Esophagus muscularis mucosa (tissue), 4 donors: ENCODE measurements at regions not wholly inside any gene's neighbourhood (a gene's known extent, or its start where the extent isn't known, plus 50 kb on each side); places are given as distances from the start of the nearest gene placed in this dataset.

ENCODE experiments used
- DNase-seq: peaks from one replicate; pipeline ENCODE4 v3.0.0-alpha.2; 2017; ENCODE audit errors: extremely low spot score
- H3K27ac ChIP-seq, 4 donors: fragments of 200-600 bp; sonication (generic); replicated peaks in 1 of 4; 1 replicate in 3 of 4; 2 replicates in 1 of 4; pipeline ENCODE4 v1.5.1; 2016 to 2019; ENCODE audit warnings: mild to moderate bottlenecking in 1 of 4
- H3K27me3 ChIP-seq, 4 donors: fragments of 200-600 bp; sonication (generic); one replicate each; pipeline versions ENCODE4 v1.5.1 to v1.6.0; 2016 to 2019
- H3K36me3 ChIP-seq, 4 donors: fragments of 200-600 bp; sonication (generic); one replicate each; pipeline ENCODE4 v1.5.1; 2016 to 2019
- H3K4me1 ChIP-seq, 4 donors: fragments of 200-600 bp; sonication (generic); one replicate each; pipeline ENCODE4 v1.5.1; 2016 to 2019
- H3K4me3 ChIP-seq, 4 donors: fragments of 200-600 bp; sonication (generic); 1 replicate in 2 of 4; 2 replicates in 2 of 4; pipeline ENCODE4 v1.5.1; 2016 to 2019; ENCODE audit warnings: mild to moderate bottlenecking in 4 of 4, moderate library complexity in 1 of 4
- H3K9me3 ChIP-seq, 4 donors: fragments of 200-600 bp; sonication (generic); 1 replicate in 3 of 4; 2 replicates in 1 of 4; pipeline ENCODE4 v1.5.1; 2016 to 2019
- EP300 ChIP-seq: sonication (generic); formaldehyde crosslinking; IDR thresholded peaks from one replicate; pipeline ENCODE4 v1.6.1; 2017; ENCODE audit warnings: antibody characterized with exemption
- POLR2A ChIP-seq: fragments of 450-650 bp; IDR thresholded peaks from one replicate; pipeline ENCODE4 v1.6.1; 2017; ENCODE audit warnings: antibody characterized with exemption, moderate library complexity, mild to moderate bottlenecking, low read depth
- POLR2AphosphoS5 ChIP-seq, 2 donors: sonication (generic); formaldehyde crosslinking; IDR thresholded peaks; one replicate each; pipeline ENCODE4 v1.6.1; 2017; ENCODE audit warnings: antibody characterized with exemption in 2 of 2
- WGBS: methylation state at CpG from one replicate; pipeline ENCODE4 v1.1.5; 2018; 5-methylcytosine and 5-hydroxymethylcytosine counted together
- intact Hi-C: fragments of 100-400 bp; cut with DNase I; formaldehyde crosslinking; loops from one replicate; pipeline ENCODE4 v1.15.1; 2023
- TF ChIP-seq, protein P1 (sequence below), 3 experiments: fragments of 200-600 bp in 2 of 3; fragments of 450-650 bp in 1 of 3; sonication (generic) in 2 of 3; IDR thresholded peaks; one replicate each; pipeline ENCODE4 v1.5.1; 2017 to 2019; ENCODE audit warnings: antibody characterized with exemption in 3 of 3, mild to moderate bottlenecking in 2 of 3, moderate library complexity in 1 of 3

DNA sequence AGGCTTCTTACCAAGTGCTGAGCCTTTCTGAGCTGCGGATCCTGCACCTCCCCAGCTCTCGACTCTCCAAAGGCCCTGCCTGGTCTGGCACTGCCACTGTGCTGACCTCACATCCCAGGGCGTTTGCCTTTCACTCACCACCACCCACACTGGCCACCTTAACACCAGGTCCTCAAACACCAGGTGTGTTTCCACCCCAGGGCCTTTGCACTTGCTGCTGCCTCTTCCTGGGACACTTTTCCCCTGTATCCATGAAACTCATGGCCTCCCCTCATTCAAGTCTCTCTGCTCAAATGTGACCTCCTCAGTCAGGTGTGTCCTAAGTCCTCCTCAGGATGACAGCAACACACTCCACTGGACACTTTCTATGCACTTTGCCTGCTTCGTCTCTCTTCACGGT lies 51.4 kb upstream of the ANO1 start:
- TF ChIP-seq EP300 = no peak
- H3K4me1 ChIP-seq = no peaks in the 10 kb centered on the region
- H3K27me3 ChIP-seq = peaks cover 0 to 6% (median 0%) of the 10 kb centered on the region in 4 donors
- H3K9me3 ChIP-seq = peaks cover 0 to 7% (median 0%) of the 10 kb centered on the region in 4 donors
- DNase-seq = no peak
- no peak overlapping the region for H3K4me3 ChIP-seq
- WGBS = 81% methylated on average over 3 of the region's 5 CpGs
- H3K27ac ChIP-seq = no peak overlapping the region
- intact Hi-C loops = no loop called here
- no peaks in the 10 kb centered on the region for H3K36me3 ChIP-seq

DNA sequence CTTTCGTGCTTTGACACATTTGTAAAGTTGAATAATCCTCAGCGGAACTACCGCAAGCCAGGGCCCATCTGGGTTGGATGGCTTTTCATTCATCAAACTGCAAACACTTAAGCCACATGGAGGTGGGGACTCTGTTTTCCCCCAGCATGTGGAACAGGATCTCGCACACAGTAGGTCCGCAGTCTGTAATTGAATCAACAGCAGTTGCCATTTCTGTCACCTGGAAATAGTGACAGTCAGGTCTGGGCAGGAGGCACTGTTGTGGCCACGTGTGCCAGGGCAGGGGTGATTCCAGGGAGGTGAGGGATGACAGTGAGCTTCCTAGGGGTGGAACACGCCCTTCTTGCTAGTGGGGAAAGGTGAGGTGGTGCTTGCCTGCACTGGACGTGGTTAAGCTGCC lies 50.7 kb upstream of the ANO1 start:
- WGBS = 94% methylated on average over 8 of the region's 8 CpGs
- Histone ChIP-seq H3K27me3 (peaks cover 0 to 6% (median 0%) of the 10 kb centered on the region in 4 donors), H3K4me1 (no peaks in the 10 kb centered on the region), H3K36me3 (no peaks in the 10 kb centered on the region), H3K9me3 (peaks cover 0 to 7% (median 0%) of the 10 kb centered on the region in 4 donors), H3K27ac (no peak overlapping the region), H3K4me3 (no peak overlapping the region)
- TF ChIP-seq, protein P1, sequence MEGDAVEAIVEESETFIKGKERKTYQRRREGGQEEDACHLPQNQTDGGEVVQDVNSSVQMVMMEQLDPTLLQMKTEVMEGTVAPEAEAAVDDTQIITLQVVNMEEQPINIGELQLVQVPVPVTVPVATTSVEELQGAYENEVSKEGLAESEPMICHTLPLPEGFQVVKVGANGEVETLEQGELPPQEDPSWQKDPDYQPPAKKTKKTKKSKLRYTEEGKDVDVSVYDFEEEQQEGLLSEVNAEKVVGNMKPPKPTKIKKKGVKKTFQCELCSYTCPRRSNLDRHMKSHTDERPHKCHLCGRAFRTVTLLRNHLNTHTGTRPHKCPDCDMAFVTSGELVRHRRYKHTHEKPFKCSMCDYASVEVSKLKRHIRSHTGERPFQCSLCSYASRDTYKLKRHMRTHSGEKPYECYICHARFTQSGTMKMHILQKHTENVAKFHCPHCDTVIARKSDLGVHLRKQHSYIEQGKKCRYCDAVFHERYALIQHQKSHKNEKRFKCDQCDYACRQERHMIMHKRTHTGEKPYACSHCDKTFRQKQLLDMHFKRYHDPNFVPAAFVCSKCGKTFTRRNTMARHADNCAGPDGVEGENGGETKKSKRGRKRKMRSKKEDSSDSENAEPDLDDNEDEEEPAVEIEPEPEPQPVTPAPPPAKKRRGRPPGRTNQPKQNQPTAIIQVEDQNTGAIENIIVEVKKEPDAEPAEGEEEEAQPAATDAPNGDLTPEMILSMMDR (IDR thresholded peaks at IDR 0.05) = no peak
- TF ChIP-seq POLR2AphosphoS5 (IDR thresholded peaks at IDR 0.05) (no peak), POLR2A (no peak), EP300 (no peak)
- intact Hi-C loops = no loop called here
- DNase-seq = no peak

DNA sequence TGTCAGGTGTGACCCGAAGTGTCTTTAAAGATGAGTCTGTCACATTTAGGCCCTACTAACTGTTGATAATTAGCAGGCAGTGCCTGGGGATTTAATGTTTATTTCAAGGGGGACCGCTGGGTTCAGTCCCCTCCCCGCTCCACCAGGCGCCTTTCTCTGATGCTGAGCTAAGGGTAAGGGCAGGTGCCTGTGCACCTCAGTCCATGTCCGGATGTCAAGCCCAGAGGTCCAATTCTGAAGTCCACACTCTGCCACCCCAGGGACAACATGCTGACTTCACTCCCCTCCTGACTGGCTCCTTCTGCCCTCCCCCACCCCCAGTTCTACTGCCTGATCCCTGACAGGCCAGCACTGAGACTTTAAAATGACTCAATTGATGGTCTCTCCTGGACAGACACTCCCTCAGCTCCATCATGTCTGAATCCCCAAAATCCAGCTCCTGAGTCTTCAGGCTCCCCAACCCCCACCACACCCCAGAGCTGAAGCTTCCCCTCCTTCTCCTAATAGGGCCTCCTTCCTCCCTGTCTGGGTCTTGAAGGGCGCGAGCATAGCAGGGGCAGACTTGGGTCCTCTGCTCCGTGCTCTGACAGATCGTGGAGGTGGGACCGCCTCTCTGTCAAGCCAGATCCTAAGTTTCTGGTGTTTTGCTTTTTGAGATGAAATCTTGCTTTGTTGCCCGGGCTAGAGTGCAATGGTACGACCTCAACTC lies 49.8 kb upstream of the ANO1 start:
- peaks cover 0 to 6% (median 0%) of the 10 kb centered on the region in 4 donors for H3K27me3 ChIP-seq
- no peak for DNase-seq
- no peak overlapping the region for H3K4me3 ChIP-seq
- TF ChIP-seq, protein P1 (IDR thresholded peaks at IDR 0.05) = no peak
- TF ChIP-seq EP300 (no peak), POLR2A (no peak), POLR2AphosphoS5 (IDR thresholded peaks at IDR 0.05) (no peak)
- peaks cover 0 to 1% (median 0%) of the 10 kb centered on the region in 4 donors for H3K9me3 ChIP-seq
- no peak overlapping the region for H3K27ac ChIP-seq
- intact Hi-C loops = no loop called here
- H3K4me1 ChIP-seq = no peaks in the 10 kb centered on the region
- no peaks in the 10 kb centered on the region for H3K36me3 ChIP-seq
- WGBS = 80% methylated on average over 12 of the region's 12 CpGs
